Prostate gland (tissue), 2 donors: ENCODE measurements at regions not wholly inside any gene's neighbourhood (a gene's known extent, or its start where the extent isn't known, plus 50 kb on each side); places are given as distances from the start of the nearest gene placed in this dataset.
"Not testable (repeated sequence)": the region's sequence is repeated elsewhere in the genome, so short reads cannot be mapped to it uniquely, and the experiment has no call there.

ENCODE experiments used
- POLR2A ChIP-seq: fragments of 450-650 bp; IDR thresholded peaks from one replicate; pipeline ENCODE4 v1.6.1; 2016; ENCODE audit warnings: antibody characterized with exemption, mild to moderate bottlenecking
- POLR2AphosphoS5 ChIP-seq: sonication (generic); formaldehyde crosslinking; IDR thresholded peaks from one replicate; pipeline ENCODE4 v1.6.1; 2017; ENCODE audit warnings: antibody characterized with exemption
- TF ChIP-seq, protein P1 (sequence below), 4 experiments: fragments of 200-600 bp in 2 of 4; fragments of 450-650 bp in 2 of 4; sonication (generic) in 2 of 4; IDR thresholded peaks; 1 replicate in 3 of 4; 2 replicates in 1 of 4; pipeline ENCODE4 v1.5.1; 2016 to 2019; ENCODE audit warnings: antibody characterized with exemption in 4 of 4, mild to moderate bottlenecking in 2 of 4, moderate library complexity in 2 of 4

DNA sequence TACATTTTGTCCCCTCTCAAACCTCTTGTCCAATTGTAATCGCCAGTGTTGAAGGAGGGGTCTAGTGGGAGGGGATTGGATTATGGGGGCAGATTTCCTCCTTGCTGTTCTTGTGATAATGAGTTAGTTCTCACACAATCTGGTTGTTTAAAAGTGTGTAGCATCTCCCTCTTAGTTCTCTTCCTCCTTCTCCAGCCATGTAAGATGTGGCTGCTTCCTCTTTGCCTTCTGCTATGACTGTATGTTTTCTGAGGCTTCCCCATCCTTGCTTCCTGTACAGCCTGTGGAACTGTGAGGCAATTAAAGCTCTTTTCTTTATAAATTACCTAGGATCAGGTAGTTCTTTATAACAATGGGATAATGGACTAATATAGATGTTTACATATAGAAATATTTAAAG lies 162.3 kb upstream of the C1QTNF3 start:
- TF ChIP-seq, protein P1, sequence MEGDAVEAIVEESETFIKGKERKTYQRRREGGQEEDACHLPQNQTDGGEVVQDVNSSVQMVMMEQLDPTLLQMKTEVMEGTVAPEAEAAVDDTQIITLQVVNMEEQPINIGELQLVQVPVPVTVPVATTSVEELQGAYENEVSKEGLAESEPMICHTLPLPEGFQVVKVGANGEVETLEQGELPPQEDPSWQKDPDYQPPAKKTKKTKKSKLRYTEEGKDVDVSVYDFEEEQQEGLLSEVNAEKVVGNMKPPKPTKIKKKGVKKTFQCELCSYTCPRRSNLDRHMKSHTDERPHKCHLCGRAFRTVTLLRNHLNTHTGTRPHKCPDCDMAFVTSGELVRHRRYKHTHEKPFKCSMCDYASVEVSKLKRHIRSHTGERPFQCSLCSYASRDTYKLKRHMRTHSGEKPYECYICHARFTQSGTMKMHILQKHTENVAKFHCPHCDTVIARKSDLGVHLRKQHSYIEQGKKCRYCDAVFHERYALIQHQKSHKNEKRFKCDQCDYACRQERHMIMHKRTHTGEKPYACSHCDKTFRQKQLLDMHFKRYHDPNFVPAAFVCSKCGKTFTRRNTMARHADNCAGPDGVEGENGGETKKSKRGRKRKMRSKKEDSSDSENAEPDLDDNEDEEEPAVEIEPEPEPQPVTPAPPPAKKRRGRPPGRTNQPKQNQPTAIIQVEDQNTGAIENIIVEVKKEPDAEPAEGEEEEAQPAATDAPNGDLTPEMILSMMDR (IDR thresholded peaks at IDR 0.05) = not testable (repeated sequence)
- TF ChIP-seq POLR2A, POLR2AphosphoS5: not testable (repeated sequence)
